HG03575 (cell line): ENCODE measurements at regions not wholly inside any gene's neighbourhood (a gene's known extent, or its start where the extent isn't known, plus 50 kb on each side); places are given as distances from the start of the nearest gene placed in this dataset.
"Not testable (repeated sequence)": the region's sequence is repeated elsewhere in the genome, so short reads cannot be mapped to it uniquely, and the experiment has no call there.

ENCODE experiments used
- ATAC-seq: cut with Tn5 transposase; IDR thresholded peaks from one replicate; pipeline ENCODE4 v1.9.1; 2021; ENCODE audit not compliant: unreplicated experiment, insufficient number of reproducible peaks, low FRiP score; ENCODE audit errors: extremely low read depth

DNA sequence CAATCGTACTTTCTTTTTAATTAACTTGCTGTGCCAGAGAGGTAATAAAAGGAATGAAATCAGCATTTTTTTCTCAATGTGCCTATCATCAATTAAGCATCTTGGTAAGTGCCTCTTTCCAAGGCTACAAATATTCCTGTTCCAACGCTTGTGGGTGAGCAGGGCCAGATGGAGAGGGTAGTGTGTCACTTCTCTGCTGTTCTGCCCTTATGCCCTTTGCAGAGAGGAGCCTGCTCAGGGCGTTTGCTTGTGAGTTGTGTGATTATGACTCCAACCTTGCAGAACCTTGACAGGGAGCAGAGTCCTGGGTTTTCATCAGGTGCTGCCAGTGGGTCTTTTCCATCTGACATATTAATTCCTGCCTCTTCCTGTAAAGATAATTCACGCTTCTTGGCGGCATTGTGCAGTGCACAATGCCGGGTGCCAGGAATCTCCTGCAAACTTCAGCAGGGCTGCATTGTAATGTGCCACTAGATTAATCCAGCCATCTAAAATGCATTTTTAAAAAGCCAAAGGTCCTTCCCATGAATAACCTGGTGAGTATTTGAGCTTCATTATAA, 234.4 kb downstream of the ARHGAP12 start:
- no peak for ATAC-seq

GRCh38 chr10:31693491-31693890, 235.1 kb downstream of the ARHGAP12 start:
- no peak for ATAC-seq

DNA sequence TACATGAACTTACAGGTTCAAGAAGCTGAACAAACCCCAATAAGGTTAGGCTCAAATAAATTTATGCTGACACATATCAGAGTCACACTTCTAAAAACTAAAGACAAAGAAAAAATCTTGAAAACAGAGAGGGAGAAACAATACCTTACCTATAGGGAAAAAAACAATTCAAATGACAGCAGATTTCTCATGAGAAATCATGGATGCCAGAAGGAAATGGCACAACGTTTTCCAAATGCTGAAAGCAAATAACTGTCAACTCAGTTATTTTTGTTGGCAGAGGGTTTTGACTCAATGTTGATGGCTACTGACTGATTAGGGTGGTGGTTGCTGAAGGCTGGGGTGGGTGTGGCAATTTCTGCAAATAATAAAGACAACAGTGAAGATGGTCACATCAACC, 239.4 kb downstream of the ARHGAP12 start:
- ATAC-seq: no peak

DNA sequence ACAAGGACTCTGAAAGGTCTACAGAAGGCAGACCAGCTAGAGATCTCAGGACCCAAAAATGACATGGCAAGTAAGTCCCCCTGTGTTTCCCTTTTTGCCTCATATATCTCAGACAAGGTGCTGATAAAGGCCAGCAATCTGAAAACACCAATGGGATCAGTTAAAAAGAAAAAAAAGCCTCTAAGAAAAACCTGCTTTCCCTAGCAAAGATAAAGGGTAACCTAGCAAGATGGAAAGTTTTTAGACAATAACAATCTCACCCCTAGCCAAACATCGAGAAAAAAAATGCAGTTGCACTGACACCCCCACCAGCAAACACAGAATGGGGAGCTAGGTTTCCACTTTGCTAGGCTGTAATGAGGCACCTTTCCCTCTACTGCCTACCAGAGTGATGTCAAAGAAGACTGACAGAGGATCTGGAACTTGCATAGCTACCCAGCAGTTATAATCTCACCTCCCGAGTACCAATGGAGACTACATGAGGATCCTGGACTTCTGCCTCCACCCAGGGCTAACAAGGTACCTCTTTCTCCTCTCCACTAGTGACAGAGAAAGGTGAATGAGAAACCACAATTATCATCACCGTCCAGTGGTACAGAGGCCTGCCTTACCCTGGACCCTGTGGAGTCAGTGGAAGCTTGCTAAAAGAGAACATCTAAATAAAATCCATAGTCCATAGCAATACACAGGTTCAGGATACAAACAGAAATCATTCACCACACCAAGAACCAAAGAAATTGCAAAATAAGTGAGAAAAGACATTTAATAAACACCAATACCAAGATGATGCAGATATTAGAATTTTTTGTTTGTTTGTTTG, 240.8 kb downstream of the ARHGAP12 start:
- no peak for ATAC-seq

- ATAC-seq: no peak
Measured at GRCh38 chr10:31686599-31686998, 242.0 kb downstream of the ARHGAP12 start.

- ATAC-seq: no peak
Measured at GRCh38 chr10:31683682-31684081, 244.9 kb downstream of the ARHGAP12 start.

- no peak for ATAC-seq
Measured at GRCh38 chr10:31679936-31680335, 248.7 kb downstream of the ARHGAP12 start.

DNA sequence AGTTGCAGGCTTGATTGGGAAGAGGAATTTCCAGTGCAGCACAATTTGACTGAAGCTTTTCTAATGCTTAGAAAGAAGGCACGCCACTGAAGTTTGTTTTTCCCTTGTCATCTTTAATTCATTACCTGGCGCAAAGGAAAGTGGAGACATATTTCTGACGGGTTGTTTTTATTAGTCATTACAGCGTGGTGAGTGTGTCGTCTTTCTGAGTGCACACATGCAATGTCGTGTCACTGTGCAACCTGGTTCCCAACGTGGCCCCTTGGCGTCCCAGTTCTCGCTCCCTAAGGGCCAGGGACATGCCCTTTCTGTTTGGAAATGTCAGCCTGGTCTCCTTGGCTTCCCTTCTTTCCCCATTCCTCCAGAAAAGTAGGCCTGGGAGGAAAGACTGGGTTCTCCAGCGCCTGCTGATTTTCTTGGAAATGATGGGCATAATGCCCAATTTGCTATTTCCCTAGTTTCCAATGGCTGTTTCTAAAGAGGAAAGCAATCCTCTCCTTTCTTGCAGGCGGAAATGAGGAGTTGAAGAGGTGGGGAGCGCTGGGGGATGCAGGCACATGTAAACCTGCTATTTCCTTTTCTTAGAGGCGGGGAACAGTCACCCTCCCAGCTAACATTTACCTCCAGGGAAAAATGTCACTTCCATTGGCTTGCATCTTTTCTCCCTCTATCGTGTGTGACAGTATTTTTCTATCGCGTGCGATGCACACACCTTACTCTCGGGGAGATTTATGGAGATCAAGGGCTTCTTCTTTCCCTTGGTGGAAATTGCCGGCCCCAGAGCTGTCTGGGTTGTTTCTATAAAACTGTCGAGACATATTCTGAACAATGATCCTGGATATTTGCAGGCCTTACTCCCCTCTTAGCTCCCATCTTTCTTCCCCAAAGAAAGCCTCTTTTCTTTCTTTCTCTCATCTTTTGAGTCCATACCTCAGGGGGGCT, 249.8 kb downstream of the ARHGAP12 start:
- no peak for ATAC-seq

GRCh38 chr10:31678139-31678536, 250.5 kb downstream of the ARHGAP12 start:
- no peak for ATAC-seq

DNA sequence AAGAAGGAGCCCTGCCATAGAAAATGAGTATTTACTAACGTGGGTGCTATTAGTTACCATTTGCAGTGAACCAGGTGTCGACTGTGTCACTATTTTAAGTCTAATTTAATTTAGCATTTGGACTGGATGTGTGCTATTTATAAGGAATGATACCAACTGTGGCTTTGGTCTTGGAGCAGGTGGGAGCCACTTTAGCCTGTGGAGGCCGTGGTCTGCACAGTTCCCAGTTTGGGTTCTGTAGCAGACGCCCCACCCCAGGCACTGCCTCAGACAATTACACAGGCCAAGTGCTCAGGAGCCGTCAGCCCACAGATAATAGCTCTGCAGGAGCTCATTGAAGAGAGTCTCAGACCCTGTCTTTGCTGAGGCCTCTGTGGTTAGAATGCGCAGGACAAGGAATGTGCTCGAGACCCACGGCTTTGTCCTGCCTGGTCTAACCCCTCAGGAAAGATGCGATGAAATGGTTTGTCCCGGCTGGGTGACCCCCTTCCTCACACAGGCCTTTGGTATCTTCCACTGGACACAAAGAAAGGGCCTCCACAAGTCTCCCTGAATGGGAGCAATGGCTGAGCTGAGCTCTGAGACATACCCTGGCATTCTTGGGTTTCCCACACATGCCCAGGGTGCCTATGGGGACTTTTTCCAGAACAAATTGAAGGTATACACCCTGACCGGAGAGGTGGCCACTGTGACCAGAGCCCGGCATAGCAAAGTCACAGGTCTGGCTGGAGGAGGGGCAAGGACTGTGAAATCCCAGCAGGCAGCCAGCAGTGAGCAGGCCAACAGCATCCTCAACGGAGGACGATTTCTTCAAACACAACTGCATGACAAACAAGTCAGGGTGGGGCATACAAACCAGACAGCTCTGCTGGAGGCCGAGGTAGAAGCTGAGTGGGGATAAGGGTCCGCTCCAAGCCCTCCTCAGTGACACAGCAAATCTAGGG, 251.2 kb downstream of the ARHGAP12 start:
- no peak for ATAC-seq

GRCh38 chr10:31675726-31676125, 252.9 kb downstream of the ARHGAP12 start:
- no peak for ATAC-seq

GRCh38 chr10:31669357-31669756, 259.3 kb downstream of the ARHGAP12 start:
- no peak for ATAC-seq

DNA sequence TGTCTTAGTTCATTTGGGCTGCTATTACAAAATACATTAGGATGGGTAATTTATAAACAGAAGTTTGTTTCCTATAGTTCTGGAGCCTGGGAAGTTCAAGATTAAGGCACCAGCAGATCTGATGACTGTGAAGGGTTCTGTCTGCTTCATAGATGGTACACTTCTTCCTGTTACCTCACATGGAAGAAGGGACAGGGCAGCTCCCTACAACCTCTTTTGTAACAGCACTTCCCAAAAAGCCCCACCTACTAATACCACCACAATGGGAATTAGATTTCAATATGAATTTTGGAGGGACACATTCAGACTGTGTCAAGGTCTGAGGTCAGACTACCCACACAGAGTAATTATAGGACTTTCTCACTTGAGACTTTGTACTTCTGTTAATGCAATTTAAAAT, 260.3 kb downstream of the ARHGAP12 start:
- no peak for ATAC-seq

- not testable (repeated sequence) for ATAC-seq
Measured at GRCh38 chr10:31665764-31666279, 262.8 kb downstream of the ARHGAP12 start.

DNA sequence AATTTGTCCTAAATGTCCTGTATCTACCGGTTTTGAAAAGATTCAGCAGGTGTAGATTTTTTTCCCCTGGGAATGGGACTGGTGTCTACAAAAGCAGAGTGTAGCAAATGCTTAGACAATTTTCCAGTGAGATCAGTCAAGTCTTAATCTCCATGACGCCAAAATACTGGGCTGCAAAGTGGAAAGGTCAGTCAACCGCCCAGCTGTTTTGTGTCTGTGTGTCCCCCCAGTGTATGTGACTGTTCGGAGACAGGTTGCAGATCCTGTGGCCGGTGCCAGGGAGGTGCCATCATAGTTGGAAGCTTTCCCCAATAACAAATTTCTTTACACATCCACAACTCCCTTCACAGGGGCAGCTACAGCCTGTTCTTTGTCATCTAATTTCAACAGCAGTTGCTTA, 263.8 kb downstream of the ARHGAP12 start:
- no peak for ATAC-seq

DNA sequence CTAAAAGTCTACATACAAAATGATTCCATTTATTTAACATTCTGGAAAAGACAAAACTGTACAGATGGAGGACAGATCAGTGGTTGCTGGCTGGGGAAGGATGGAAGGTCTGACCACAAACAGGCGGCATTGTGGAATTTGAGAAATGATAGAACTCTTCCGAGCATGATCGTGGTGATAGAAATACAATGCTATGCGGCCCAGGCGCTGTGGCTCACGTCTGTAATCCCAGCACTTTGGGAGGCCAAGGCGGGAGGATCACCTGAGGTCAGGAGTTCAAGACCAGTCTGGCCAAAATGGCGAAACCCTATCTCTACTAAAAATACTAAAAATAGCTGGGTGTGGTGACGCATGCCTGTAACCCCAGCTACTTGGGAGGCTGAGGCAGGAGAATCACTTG, 264.6 kb downstream of the ARHGAP12 start:
- ATAC-seq: not testable (repeated sequence)

DNA sequence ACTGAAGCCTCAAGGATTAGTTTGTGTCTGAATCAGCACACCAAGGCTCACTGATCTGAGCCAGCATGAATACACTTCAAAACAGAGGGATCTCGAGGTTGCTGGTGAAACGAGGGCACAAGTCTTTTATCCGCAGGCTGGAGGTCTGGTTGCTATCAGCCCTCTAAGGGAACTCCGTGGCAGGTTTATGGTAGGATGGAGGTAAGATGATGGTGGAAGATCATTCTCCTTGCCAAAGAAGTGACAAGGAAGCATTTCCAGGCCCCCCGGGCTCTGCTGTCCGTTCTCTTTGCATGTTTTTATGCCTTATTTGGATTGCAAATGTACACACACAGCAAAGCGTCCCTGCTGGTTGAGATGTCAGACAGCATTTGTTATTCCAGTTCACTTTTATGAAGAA, 268.3 kb downstream of the ARHGAP12 start:
- no peak for ATAC-seq

GRCh38 chr10:31659665-31660064, 269.0 kb downstream of the ARHGAP12 start:
- ATAC-seq: no peak
